Activated T-helper 2 cell treated with anti-CD3 and anti-CD28 coated beads, Interferon-gamma antibody, Interleukin-2, Interleukin-4, amounts not matched to agents 10 μg/mL and 5 μg/mL and 100 μg/mL, durations not matched to agents 14 hours and 24 hours and 36 hours (primary cell): ENCODE measurements at regions not wholly inside any gene's neighbourhood (a gene's known extent, or its start where the extent isn't known, plus 50 kb on each side); places are given as distances from the start of the nearest gene placed in this dataset.

Experiments
- DNase-seq: peaks from one replicate; pipeline ENCODE4 v3.0.0; 2021; ENCODE audit warnings: low spot score
- H3K27ac Mint-ChIP-seq: one replicate; pipeline ENCODE4 v1.8.0; 2021; ENCODE audit warnings: mixed read lengths
- H3K27me3 Mint-ChIP-seq: one replicate; pipeline ENCODE4 v1.8.0; 2021; ENCODE audit warnings: low read depth, mixed read lengths
- H3K36me3 Mint-ChIP-seq: one replicate; pipeline ENCODE4 v1.8.0; 2021; ENCODE audit warnings: low read depth, mixed read lengths
- H3K4me1 Mint-ChIP-seq: one replicate; pipeline ENCODE4 v1.8.0; 2021; ENCODE audit warnings: low read depth, mixed read lengths
- H3K4me3 Mint-ChIP-seq: one replicate; pipeline ENCODE4 v1.8.0; 2021; ENCODE audit warnings: low read depth, mild to moderate bottlenecking, moderate library complexity, mixed read lengths
- H3K9me3 Mint-ChIP-seq: one replicate; pipeline ENCODE4 v1.8.0; 2021; ENCODE audit warnings: mixed read lengths
- intact Hi-C: fragments of 100-400 bp; cut with micrococcal nuclease; formaldehyde crosslinking; loops from one replicate; pipeline ENCODE4 v1.15.1; 2023

- Mint-ChIP-seq H3K36me3 (no peaks in the 10 kb centered on the region), H3K9me3 (no peaks in the 10 kb centered on the region), H3K27me3 (no peaks in the 10 kb centered on the region), H3K27ac (no peak overlapping the region), H3K4me1 (no peaks in the 10 kb centered on the region), H3K4me3 (no peak overlapping the region)
- intact Hi-C loops = loop anchor here (2.0 kb wide), 1 partner anchor 249 kb away; no protein-coding TSS in a partner anchor
- no peak for DNase-seq
These were observed 352.4 kb downstream of the USP25 start for GRCh38 chr21:16082038-16082816.

GRCh38 chr21:16084776-16085364 is 355.1 kb downstream of the USP25 start:
- no peaks in the 10 kb centered on the region for H3K9me3 Mint-ChIP-seq
- DNase-seq = no peak
- intact Hi-C loops = no loop called here
- H3K4me1 Mint-ChIP-seq = no peaks in the 10 kb centered on the region
- no peaks in the 10 kb centered on the region for H3K36me3 Mint-ChIP-seq
- H3K4me3 Mint-ChIP-seq = no peak overlapping the region
- H3K27me3 Mint-ChIP-seq = no peaks in the 10 kb centered on the region
- no peak overlapping the region for H3K27ac Mint-ChIP-seq

GRCh38 chr21:16085421-16085820 is 355.6 kb downstream of the USP25 start:
- intact Hi-C loops = no loop called here

GRCh38 chr21:16086121-16086520 is 356.3 kb downstream of the USP25 start:
- Mint-ChIP-seq H3K4me3 (no peak overlapping the region), H3K27me3 (no peaks in the 10 kb centered on the region), H3K36me3 (no peaks in the 10 kb centered on the region), H3K27ac (no peak overlapping the region), H3K9me3 (no peaks in the 10 kb centered on the region), H3K4me1 (no peaks in the 10 kb centered on the region)
- DNase-seq = no peak
- intact Hi-C loops = no loop called here

More at GRCh38 chr21:16085421-16085820, 355.6 kb downstream of the USP25 start:
- no peaks in the 10 kb centered on the region for H3K4me1 Mint-ChIP-seq
- no peak for DNase-seq
- H3K27ac Mint-ChIP-seq = no peak overlapping the region
- H3K9me3 Mint-ChIP-seq = no peaks in the 10 kb centered on the region
- H3K4me3 Mint-ChIP-seq = no peak overlapping the region
- H3K27me3 Mint-ChIP-seq = no peaks in the 10 kb centered on the region
- H3K36me3 Mint-ChIP-seq = no peaks in the 10 kb centered on the region

- intact Hi-C loops = no loop called here
- no peak overlapping the region for H3K4me3 Mint-ChIP-seq
- no peaks in the 10 kb centered on the region for H3K9me3 Mint-ChIP-seq
- H3K27me3 Mint-ChIP-seq = no peaks in the 10 kb centered on the region
- no peaks in the 10 kb centered on the region for H3K4me1 Mint-ChIP-seq
- H3K27ac Mint-ChIP-seq = no peak overlapping the region
- no peaks in the 10 kb centered on the region for H3K36me3 Mint-ChIP-seq
- no peak for DNase-seq
These were observed 357.2 kb downstream of the USP25 start for GRCh38 chr21:16086936-16087335.

- no peak overlapping the region for H3K27ac Mint-ChIP-seq
- no peaks in the 10 kb centered on the region for H3K9me3 Mint-ChIP-seq
- H3K4me3 Mint-ChIP-seq = no peak overlapping the region
- no peak for DNase-seq
- H3K4me1 Mint-ChIP-seq = no peaks in the 10 kb centered on the region
- H3K36me3 Mint-ChIP-seq = no peaks in the 10 kb centered on the region
- H3K27me3 Mint-ChIP-seq = no peaks in the 10 kb centered on the region
- intact Hi-C loops = no loop called here
These were observed 357.7 kb downstream of the USP25 start for GRCh38 chr21:16087523-16087922.

- no peaks in the 10 kb centered on the region for H3K9me3 Mint-ChIP-seq
- intact Hi-C loops = no loop called here
- no peaks in the 10 kb centered on the region for H3K27me3 Mint-ChIP-seq
- no peaks in the 10 kb centered on the region for H3K36me3 Mint-ChIP-seq
- DNase-seq = no peak
- H3K27ac Mint-ChIP-seq = no peak overlapping the region
- no peak overlapping the region for H3K4me3 Mint-ChIP-seq
- no peaks in the 10 kb centered on the region for H3K4me1 Mint-ChIP-seq
These were observed 358.3 kb downstream of the USP25 start for GRCh38 chr21:16088056-16088455.

- H3K36me3 Mint-ChIP-seq = no peaks in the 10 kb centered on the region
- no peak overlapping the region for H3K4me3 Mint-ChIP-seq
These were observed 365.2 kb downstream of the USP25 start for GRCh38 chr21:16095005-16095404.

GRCh38 chr21:16096988-16097387 is 367.2 kb downstream of the USP25 start:
- H3K27ac Mint-ChIP-seq = no peak overlapping the region
- no peak overlapping the region for H3K4me3 Mint-ChIP-seq
- intact Hi-C loops = no loop called here
- no peaks in the 10 kb centered on the region for H3K36me3 Mint-ChIP-seq
- H3K4me1 Mint-ChIP-seq = no peaks in the 10 kb centered on the region
- DNase-seq = no peak
- no peaks in the 10 kb centered on the region for H3K27me3 Mint-ChIP-seq
- no peaks in the 10 kb centered on the region for H3K9me3 Mint-ChIP-seq

More at GRCh38 chr21:16095005-16095404, 365.2 kb downstream of the USP25 start:
- Mint-ChIP-seq H3K4me1 (no peaks in the 10 kb centered on the region), H3K9me3 (no peaks in the 10 kb centered on the region), H3K27me3 (no peaks in the 10 kb centered on the region), H3K27ac (no peak overlapping the region)
- intact Hi-C loops = no loop called here
- no peak for DNase-seq

- H3K4me1 Mint-ChIP-seq = no peaks in the 10 kb centered on the region
- no peak for DNase-seq
- intact Hi-C loops = no loop called here
- H3K36me3 Mint-ChIP-seq = no peaks in the 10 kb centered on the region
- no peak overlapping the region for H3K27ac Mint-ChIP-seq
- no peaks in the 10 kb centered on the region for H3K27me3 Mint-ChIP-seq
- H3K4me3 Mint-ChIP-seq = no peak overlapping the region
- no peaks in the 10 kb centered on the region for H3K9me3 Mint-ChIP-seq
These were observed 372.3 kb downstream of the USP25 start for GRCh38 chr21:16102113-16102512.

- no peaks in the 10 kb centered on the region for H3K4me1 Mint-ChIP-seq
- intact Hi-C loops = no loop called here
- H3K27ac Mint-ChIP-seq = no peak overlapping the region
- no peaks in the 10 kb centered on the region for H3K9me3 Mint-ChIP-seq
- no peak overlapping the region for H3K4me3 Mint-ChIP-seq
- H3K27me3 Mint-ChIP-seq = no peaks in the 10 kb centered on the region
- no peak for DNase-seq
- no peaks in the 10 kb centered on the region for H3K36me3 Mint-ChIP-seq
These were observed 378.8 kb downstream of the USP25 start for GRCh38 chr21:16108561-16109075.

- H3K4me3 Mint-ChIP-seq = no peak overlapping the region
- no peaks in the 10 kb centered on the region for H3K4me1 Mint-ChIP-seq
These were observed 383.4 kb downstream of the USP25 start for GRCh38 chr21:16113052-16113715.

GRCh38 chr21:16115461-16115860 is 385.7 kb downstream of the USP25 start:
- DNase-seq = no peak
- Mint-ChIP-seq H3K27me3 (no peaks in the 10 kb centered on the region), H3K27ac (no peak overlapping the region), H3K36me3 (no peaks in the 10 kb centered on the region), H3K4me1 (no peaks in the 10 kb centered on the region), H3K9me3 (no peaks in the 10 kb centered on the region), H3K4me3 (no peak overlapping the region)
- intact Hi-C loops = no loop called here

More at GRCh38 chr21:16113052-16113715, 383.4 kb downstream of the USP25 start:
- Mint-ChIP-seq H3K27me3 (no peaks in the 10 kb centered on the region), H3K27ac (no peak overlapping the region), H3K9me3 (no peaks in the 10 kb centered on the region), H3K36me3 (no peaks in the 10 kb centered on the region)
- DNase-seq = no peak
- intact Hi-C loops = no loop called here
